ENCODE measurements at regions not wholly inside any gene's neighbourhood (a gene's known extent, or its start where the extent isn't known, plus 50 kb on each side); places are given as distances from the start of the nearest gene placed in this dataset.

DNA sequence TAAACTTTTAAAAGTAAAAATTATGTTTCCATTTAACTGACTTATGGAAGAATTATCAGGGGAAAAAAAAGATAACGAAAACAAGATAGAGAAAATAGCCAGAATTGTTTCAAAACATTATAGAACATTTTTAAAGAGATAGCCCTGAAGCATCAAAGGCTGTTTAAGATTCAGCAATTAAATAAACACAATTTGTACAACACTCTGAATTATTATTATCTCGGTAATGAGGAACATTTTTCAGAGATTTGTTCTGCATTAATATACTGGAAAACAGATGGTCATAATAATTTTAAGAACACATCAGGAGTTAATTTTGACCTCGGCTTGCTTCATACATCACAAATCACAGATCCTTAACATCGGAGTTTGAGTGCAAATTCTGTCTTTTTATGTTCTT lies 643.8 kb downstream of the SORCS1 start:
- in situ Hi-C loops (cut with HindIII; ENCODE audit: low sequenced_read_pairs): no loop called here

DNA sequence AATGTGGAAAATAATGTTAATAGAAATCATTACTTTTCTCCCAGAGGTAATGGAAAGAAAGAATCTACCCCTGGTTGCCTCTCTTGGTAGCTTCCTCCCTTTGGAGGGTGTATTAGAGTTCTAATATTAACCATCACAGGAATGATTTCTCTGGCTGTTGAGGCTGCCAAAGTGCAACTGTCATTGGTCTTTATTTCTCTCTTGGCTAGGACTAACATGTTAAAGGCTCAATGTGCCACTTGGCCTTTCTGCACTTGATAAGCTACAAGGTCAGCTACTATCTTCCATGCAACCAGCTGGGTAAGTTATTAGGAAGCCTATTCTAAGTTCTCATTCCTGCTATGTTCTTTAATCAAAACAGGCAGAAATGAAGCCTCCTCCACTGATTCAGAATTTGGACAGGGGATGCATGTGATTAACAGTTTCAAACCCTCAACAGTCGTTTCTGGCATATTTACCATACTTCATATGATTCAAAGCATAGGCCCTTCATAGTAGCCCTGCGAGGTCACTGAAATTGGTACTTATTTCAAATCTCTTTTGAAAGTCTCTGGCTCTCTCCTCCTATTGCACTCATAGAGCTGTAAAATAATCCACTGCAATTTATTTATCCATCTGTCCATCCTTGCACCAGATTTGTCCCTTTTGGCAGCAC lies 645.0 kb downstream of the SORCS1 start:
- in situ Hi-C loops (cut with HindIII; ENCODE audit: low sequenced_read_pairs): no loop called here

DNA sequence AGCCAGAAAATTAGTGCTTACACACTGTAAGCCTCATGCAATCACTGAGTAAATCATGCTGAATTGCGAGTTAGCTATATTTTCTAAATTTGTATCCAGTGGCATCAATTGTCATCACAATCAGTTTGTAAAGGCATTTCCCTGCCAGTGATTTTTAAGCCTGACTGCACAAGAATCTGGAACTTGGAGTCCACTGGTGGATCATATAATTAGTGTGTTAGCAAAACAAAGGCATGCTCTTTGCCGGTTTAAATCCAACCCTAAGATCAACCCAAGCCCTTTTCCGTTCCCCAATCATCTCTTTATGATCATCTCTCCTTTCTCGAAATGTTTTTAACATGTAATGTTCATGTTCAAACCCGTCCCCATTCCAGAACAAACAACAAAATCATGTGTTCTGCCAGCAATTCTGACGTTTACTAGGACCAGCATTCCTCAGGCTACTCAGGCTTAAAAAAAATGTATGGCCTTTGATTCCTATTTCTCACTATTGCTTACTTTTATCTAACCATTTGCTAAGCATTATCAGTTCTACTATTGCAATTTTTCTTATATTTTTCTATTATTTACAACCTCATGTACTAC lies 649.2 kb downstream of the SORCS1 start:
- in situ Hi-C loops (cut with HindIII; ENCODE audit: low sequenced_read_pairs): no loop called here

GRCh38 chr10:106513352-106513771 lies 651.1 kb downstream of the SORCS1 start:
- in situ Hi-C loops (cut with HindIII; ENCODE audit: low sequenced_read_pairs): no loop called here

DNA sequence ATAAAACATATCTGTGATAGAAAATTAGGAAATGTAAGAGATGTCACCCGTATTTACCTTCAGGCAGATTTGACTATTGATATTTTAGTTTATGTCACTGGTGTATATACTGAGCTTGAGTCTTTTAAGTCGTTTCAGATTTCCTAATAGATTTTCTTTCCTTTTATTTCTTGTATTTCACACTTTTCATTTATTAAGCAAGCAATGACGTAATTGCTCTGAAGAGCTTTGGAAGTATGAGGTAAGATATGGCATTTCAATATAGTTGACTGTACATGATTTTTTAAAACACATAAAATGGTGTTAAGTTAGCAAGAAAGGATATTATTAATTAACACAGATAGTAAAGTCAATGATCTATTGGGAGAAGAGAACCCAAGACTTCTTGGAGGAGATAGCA lies 652.6 kb downstream of the SORCS1 start:
- in situ Hi-C loops (cut with HindIII; ENCODE audit: low sequenced_read_pairs): no loop called here

DNA sequence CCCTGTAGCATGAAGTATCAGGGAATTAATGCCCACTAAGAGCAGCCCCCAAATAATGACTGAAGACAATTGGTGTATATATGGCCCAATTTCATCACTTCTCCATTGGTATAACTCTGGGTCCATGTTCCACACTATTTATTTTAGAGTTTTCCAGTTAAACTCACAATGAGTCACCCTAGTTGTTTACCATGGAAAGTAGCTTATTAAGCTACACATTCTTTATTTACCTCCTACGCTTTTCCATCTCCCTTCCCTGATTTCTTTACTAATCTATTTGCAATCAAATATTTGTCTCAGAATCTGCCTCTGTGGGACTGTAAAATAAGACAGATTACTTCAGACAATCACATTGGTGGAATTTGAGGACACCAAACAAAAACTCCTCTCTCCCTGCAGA lies 655.6 kb downstream of the SORCS1 start:
- in situ Hi-C loops (cut with HindIII; ENCODE audit: low sequenced_read_pairs): no loop called here

- in situ Hi-C loops (cut with HindIII; ENCODE audit: low sequenced_read_pairs): no loop called here
These were observed 657.8 kb downstream of the SORCS1 start for GRCh38 chr10:106506526-106507283.

DNA sequence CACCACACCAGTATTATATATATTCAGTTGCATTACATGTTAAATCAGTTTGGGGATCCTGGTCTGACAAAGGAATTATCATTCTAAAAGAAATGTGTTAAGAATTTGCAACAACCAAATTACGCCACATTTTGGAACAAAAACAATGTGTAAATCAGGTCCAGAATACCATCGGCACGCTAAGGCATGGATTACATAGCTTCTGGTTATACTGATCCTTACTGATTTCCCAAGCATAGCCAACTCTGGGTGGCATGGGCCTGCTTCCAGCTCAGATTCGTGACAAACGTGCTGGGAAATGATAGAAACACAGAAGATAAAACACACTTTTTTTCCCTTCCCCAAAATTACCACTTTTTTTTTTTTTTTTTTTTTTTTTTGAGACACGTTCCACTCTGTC lies 660.0 kb downstream of the SORCS1 start:
- in situ Hi-C loops (cut with HindIII; ENCODE audit: low sequenced_read_pairs): no loop called here

GRCh38 chr10:106502641-106503040 lies 661.9 kb downstream of the SORCS1 start:
- in situ Hi-C loops (cut with HindIII; ENCODE audit: low sequenced_read_pairs): no loop called here

GRCh38 chr10:106500925-106501525 lies 663.5 kb downstream of the SORCS1 start:
- in situ Hi-C loops (cut with HindIII; ENCODE audit: low sequenced_read_pairs): no loop called here

DNA sequence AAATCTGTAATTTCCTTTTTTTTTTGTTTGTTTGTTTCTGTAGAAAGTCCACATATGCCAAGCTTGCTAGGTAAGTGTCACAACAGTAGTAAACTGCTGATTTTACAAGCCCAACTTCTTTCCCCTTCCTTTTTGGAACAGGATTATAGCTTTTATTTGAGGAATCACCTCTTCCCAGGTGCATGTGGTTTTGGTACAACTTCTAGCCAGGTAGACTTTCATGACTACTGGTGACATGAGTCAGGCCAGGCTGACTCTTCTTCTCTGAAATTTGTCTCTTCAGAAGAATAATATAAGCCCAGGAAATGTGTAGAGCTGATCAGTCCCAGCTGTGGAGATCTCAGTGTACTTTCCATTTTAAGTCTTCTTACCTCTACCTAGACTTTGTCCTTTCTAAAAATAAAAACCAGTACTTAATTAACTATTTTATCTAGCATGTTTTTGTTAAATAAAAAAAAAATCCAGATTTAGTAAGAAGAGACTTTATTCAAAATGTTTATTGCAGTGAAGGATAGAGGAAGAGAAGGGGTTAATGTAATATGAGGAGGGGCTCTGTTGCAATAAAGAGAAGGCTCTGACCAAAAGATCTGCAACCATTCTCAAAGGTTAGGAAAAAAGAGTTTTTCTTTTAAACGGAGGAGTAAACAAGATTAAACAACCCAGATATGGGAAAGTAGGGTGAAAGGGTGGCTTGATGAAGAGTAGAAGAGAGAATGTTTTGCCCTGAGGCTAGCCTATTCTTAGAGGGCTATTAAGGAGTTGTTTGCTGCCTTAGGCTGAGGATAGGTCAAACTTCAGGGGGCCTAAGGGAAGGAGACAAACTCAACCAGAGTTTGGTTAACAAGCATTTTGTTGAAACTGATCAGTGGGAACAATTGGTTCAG lies 664.2 kb downstream of the SORCS1 start:
- in situ Hi-C loops (cut with HindIII; ENCODE audit: low sequenced_read_pairs): no loop called here

DNA sequence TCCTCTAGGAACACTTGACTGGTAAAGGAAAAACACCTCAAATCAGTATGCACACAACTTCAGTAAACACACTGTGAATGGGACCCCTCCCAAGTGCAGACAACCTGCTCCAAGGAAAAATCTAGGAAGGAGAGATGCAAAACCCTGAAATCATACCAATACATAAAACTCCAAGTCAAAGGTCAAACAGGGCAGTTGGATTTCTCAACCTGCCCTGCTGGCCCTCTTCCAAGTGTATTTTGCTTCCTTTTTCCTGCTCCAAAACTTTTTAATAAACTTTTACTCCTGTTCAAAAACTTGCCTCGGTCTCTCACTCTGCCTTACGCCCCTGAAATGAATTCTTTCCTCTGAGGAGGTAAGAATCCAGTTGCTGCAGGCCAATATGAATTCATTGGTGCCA lies 665.1 kb downstream of the SORCS1 start:
- in situ Hi-C loops (cut with HindIII; ENCODE audit: low sequenced_read_pairs): no loop called here

- in situ Hi-C loops (cut with HindIII; ENCODE audit: low sequenced_read_pairs): no loop called here
These were observed 665.8 kb downstream of the SORCS1 start for GRCh38 chr10:106498675-106499074.

DNA sequence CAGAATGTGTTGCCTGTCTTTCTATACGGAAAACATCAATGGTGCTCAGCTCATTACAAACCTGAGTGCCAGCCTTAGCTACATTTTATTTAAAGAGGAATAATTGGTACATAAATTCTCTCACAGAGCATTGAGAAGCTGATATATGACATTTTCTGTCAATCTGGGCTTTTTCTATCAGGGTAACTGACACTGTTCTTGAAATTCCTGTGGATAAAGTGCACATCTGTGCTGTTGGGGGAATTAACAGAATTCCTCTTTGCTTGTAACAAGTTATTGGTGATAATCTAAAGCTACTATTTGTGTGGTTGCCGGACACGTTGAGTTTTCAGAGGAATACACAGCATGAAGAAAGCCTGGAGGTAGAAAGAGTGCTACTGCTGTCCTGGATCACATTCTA lies 668.6 kb downstream of the SORCS1 start:
- in situ Hi-C loops (cut with HindIII; ENCODE audit: low sequenced_read_pairs): no loop called here

DNA sequence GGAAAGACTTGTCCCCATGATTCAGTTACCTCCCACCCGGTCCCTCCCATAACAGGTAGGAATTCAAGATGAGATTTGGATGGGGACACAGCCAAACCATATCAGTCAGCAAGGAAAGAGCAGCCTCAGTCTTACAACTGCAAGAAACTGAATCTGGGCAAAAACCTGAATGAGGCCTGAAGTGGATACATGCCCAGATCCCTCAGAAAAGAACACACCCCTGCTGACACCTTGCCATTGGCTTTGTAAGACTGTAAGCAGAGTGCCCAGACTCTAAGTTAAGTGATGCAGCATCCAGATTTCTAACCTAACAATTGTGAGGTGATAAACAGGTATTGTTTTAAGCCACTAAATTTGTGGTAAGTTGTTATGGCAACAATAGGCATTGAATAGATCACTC lies 670.8 kb downstream of the SORCS1 start:
- in situ Hi-C loops (cut with HindIII; ENCODE audit: low sequenced_read_pairs): no loop called here

DNA sequence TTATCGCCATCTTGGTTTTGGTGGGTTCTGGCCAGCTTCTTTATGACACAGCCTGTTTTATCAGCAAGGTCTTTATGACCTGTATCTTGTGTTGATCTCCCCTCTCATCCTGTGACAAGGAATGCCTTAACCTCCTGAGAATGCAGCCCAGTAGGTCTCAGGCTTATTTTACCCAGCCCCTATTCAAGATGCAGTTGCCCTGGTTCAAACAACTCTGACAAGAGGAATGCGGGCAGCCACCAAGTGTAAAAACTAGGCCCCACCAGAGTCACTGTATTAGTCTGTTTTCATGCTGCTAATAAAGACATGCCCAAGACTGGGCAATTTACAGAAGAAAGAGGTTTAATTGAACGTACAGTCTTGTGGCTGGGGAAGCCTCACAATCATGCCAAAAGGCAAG lies 671.3 kb downstream of the SORCS1 start:
- in situ Hi-C loops (cut with HindIII; ENCODE audit: low sequenced_read_pairs): no loop called here

- in situ Hi-C loops (cut with HindIII; ENCODE audit: low sequenced_read_pairs): no loop called here
These were observed 676.8 kb downstream of the SORCS1 start for GRCh38 chr10:106487726-106488125.

- in situ Hi-C loops (cut with HindIII; ENCODE audit: low sequenced_read_pairs): no loop called here
These were observed 682.8 kb downstream of the SORCS1 start for GRCh38 chr10:106481598-106482275.

DNA sequence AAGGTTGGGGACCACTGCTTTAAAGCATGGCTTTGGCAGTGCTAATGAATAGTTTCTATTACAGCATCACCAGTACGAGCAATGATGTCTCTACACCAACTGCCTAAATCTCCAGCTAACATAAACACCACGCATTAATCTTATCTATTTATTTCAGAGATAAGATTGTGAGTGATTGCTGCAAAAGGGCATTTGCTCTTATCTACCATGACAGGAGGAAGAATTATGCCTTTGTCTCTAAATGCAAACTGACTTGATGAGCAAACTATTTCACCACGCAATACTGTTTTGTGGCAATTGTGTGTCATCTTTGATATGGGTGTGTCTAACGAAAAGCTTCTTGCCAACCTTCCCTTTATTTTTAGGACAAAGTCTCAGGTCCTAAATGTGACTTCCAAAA lies 684.9 kb downstream of the SORCS1 start:
- in situ Hi-C loops (cut with HindIII; ENCODE audit: low sequenced_read_pairs): no loop called here

DNA sequence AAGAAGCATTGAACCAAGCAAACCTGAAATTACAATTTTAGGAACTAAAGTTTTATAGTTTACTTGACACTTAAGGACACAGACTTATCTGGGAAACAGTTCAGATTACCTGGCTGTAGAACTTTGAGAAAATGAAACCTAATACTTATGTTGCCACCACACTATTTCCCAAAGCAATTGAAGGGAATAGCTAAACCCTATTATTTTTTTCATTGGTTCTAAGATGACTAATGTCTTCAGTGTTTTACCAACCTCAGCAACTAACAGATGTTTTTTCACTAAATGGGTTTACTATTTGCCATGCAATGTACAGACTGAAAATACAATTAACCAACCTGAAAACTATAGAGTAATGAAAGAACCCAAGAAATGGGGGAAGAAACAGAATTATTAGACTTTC lies 689.6 kb downstream of the SORCS1 start:
- in situ Hi-C loops (cut with HindIII; ENCODE audit: low sequenced_read_pairs): no loop called here

All from DLD1 (cell line).